ENCODE measurements at regions not wholly inside any gene's neighbourhood (a gene's known extent, or its start where the extent isn't known, plus 50 kb on each side); places are given as distances from the start of the nearest gene placed in this dataset.

DNA sequence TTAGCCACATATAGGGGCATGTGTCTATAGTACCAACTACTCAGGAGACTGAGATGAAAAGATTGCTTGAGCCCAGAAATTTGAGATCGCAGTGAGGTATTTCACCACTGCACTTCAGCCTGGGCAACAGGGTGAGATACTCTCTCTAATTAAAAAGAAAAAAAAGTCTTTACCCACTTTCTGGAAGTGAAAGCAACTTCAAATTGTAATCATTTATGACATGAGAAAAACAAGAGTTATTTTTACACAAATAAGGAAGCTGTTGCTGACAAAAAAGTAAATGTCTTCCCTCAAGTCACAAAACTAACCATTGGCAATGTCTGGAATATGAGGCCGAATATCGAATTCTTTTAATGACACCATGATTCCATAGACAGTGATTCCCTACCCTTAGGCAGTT lies 71.4 kb downstream of the GLYATL1 start:
- Histone ChIP-seq H3F3A (replicated peaks; ENCODE audit: low read depth) (no peaks in the 10 kb centered on the region), H3K79me2 (replicated peaks; ENCODE audit: insufficient read depth) (no peaks in the 10 kb centered on the region), H4K20me1 (replicated peaks; ENCODE audit: insufficient read depth) (no peaks in the 10 kb centered on the region), H3K9me2 (ENCODE audit: insufficient read depth) (no peaks in the 10 kb centered on the region), H3K4me2 (no peak overlapping the region), H3K27ac (ENCODE audit: low read depth) (no peak overlapping the region), H2AFZ (no peak overlapping the region), H3K36me3 (ENCODE audit: insufficient read depth) (no peaks in the 10 kb centered on the region), H3K27me3 (ENCODE audit: insufficient read depth) (no peaks in the 10 kb centered on the region), H3K4me3 (no peak overlapping the region), H3K4me1 (ENCODE audit: insufficient read depth) (peaks cover 8% of the 10 kb centered on the region)
- peaks cover 2% of the 10 kb centered on the region for H3K27me3 Mint-ChIP-seq (ENCODE audit: insufficient read depth, low read depth, poor library complexity)
- DNase-seq (ENCODE audit: low spot score): no peak
- peaks cover 16% of the 10 kb centered on the region for H3K36me3 Mint-ChIP-seq (ENCODE audit: low read depth)
- no peak for TF ChIP-seq ZNF331 (CRISPR knock-in tag; IDR thresholded peaks at IDR 0.05; ENCODE audit: low read depth)
- TF ChIP-seq, protein P1, sequence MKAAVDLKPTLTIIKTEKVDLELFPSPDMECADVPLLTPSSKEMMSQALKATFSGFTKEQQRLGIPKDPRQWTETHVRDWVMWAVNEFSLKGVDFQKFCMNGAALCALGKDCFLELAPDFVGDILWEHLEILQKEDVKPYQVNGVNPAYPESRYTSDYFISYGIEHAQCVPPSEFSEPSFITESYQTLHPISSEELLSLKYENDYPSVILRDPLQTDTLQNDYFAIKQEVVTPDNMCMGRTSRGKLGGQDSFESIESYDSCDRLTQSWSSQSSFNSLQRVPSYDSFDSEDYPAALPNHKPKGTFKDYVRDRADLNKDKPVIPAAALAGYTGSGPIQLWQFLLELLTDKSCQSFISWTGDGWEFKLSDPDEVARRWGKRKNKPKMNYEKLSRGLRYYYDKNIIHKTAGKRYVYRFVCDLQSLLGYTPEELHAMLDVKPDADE (IDR thresholded peaks at IDR 0.05): no peak
- TF ChIP-seq, protein P2, sequence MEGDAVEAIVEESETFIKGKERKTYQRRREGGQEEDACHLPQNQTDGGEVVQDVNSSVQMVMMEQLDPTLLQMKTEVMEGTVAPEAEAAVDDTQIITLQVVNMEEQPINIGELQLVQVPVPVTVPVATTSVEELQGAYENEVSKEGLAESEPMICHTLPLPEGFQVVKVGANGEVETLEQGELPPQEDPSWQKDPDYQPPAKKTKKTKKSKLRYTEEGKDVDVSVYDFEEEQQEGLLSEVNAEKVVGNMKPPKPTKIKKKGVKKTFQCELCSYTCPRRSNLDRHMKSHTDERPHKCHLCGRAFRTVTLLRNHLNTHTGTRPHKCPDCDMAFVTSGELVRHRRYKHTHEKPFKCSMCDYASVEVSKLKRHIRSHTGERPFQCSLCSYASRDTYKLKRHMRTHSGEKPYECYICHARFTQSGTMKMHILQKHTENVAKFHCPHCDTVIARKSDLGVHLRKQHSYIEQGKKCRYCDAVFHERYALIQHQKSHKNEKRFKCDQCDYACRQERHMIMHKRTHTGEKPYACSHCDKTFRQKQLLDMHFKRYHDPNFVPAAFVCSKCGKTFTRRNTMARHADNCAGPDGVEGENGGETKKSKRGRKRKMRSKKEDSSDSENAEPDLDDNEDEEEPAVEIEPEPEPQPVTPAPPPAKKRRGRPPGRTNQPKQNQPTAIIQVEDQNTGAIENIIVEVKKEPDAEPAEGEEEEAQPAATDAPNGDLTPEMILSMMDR (conservative IDR thresholded peaks at IDR 0.05; ENCODE audit: low read depth in 2 of 2): no peak
- TF ChIP-seq, protein P3, sequence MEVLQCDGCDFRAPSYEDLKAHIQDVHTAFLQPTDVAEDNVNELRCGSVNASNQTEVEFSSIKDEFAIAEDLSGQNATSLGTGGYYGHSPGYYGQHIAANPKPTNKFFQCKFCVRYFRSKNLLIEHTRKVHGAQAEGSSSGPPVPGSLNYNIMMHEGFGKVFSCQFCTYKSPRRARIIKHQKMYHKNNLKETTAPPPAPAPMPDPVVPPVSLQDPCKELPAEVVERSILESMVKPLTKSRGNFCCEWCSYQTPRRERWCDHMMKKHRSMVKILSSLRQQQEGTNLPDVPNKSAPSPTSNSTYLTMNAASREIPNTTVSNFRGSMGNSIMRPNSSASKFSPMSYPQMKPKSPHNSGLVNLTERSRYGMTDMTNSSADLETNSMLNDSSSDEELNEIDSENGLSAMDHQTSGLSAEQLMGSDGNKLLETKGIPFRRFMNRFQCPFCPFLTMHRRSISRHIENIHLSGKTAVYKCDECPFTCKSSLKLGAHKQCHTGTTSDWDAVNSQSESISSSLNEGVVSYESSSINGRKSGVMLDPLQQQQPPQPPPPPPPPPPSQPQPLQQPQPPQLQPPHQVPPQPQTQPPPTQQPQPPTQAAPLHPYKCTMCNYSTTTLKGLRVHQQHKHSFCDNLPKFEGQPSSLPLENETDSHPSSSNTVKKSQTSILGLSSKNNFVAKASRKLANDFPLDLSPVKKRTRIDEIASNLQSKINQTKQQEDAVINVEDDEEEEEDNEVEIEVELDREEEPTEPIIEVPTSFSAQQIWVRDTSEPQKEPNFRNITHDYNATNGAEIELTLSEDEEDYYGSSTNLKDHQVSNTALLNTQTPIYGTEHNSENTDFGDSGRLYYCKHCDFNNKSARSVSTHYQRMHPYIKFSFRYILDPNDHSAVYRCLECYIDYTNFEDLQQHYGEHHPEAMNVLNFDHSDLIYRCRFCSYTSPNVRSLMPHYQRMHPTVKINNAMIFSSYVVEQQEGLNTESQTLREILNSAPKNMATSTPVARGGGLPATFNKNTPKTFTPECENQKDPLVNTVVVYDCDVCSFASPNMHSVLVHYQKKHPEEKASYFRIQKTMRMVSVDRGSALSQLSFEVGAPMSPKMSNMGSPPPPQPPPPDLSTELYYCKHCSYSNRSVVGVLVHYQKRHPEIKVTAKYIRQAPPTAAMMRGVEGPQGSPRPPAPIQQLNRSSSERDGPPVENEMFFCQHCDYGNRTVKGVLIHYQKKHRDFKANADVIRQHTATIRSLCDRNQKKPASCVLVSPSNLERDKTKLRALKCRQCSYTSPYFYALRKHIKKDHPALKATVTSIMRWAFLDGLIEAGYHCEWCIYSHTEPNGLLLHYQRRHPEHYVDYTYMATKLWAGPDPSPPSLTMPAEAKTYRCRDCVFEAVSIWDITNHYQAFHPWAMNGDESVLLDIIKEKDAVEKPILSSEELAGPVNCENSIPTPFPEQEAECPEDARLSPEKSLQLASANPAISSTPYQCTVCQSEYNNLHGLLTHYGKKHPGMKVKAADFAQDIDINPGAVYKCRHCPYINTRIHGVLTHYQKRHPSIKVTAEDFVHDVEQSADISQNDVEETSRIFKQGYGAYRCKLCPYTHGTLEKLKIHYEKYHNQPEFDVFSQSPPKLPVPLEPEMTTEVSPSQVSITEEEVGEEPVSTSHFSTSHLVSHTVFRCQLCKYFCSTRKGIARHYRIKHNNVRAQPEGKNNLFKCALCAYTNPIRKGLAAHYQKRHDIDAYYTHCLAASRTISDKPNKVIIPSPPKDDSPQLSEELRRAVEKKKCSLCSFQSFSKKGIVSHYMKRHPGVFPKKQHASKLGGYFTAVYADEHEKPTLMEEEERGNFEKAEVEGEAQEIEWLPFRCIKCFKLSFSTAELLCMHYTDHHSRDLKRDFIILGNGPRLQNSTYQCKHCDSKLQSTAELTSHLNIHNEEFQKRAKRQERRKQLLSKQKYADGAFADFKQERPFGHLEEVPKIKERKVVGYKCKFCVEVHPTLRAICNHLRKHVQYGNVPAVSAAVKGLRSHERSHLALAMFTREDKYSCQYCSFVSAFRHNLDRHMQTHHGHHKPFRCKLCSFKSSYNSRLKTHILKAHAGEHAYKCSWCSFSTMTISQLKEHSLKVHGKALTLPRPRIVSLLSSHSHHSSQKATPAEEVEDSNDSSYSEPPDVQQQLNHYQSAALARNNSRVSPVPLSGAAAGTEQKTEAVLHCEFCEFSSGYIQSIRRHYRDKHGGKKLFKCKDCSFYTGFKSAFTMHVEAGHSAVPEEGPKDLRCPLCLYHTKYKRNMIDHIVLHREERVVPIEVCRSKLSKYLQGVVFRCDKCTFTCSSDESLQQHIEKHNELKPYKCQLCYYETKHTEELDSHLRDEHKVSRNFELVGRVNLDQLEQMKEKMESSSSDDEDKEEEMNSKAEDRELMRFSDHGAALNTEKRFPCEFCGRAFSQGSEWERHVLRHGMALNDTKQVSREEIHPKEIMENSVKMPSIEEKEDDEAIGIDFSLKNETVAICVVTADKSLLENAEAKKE (CRISPR knock-in tag; IDR thresholded peaks at IDR 0.05): no peak
- no peak for TF ChIP-seq ZNF114 (CRISPR knock-in tag; IDR thresholded peaks at IDR 0.05)
- TF ChIP-seq JUNB (IDR thresholded peaks at IDR 0.05; ENCODE audit: unreplicated experiment): no peak
- TF ChIP-seq POLR2AphosphoS5 (IDR thresholded peaks at IDR 0.05; ENCODE audit: low read depth): no peak
- no peak for TF ChIP-seq REST (IDR thresholded peaks at IDR 0.05; ENCODE audit: unreplicated experiment)
- ATAC-seq: no peak
- H3K27ac Mint-ChIP-seq: no peak overlapping the region
- H3K4me3 Mint-ChIP-seq: no peak overlapping the region
- peaks cover 15% of the 10 kb centered on the region for H3K9me3 Mint-ChIP-seq
- peaks cover 16% of the 10 kb centered on the region for H3K4me1 Mint-ChIP-seq

Measured in GM23338 (cell line).